ENCODE measurements at regions not wholly inside any gene's neighbourhood (a gene's known extent, or its start where the extent isn't known, plus 50 kb on each side); places are given as distances from the start of the nearest gene placed in this dataset.

- intact Hi-C loops (cut with DNase I) = no loop called here
- no peak overlapping the region for H3K4me3 ChIP-seq
- no peak for TF ChIP-seq CTCF (IDR thresholded peaks at IDR 0.05)
- H3K27me3 ChIP-seq = no peaks in the 10 kb centered on the region
- H3K4me1 ChIP-seq = peaks cover 0 to 57% (median 17%) of the 10 kb centered on the region in 9 donors
- no peaks in the 10 kb centered on the region for H3K9me3 ChIP-seq
- 66 to 86% methylated on average over 3 of the region's 3 CpGs for WGBS, 2 donors
- ATAC-seq (no peak), DNase-seq (no peak)
- no peaks in the 10 kb centered on the region for H3K36me3 ChIP-seq
- peak overlapping the region in 4 of 10 donors; percentile 28 to 67 (median 49) for H3K27ac ChIP-seq
These were observed 68.4 kb downstream of the ACTBL2 start for GRCh38 chr5:57414191-57414590.

DNA sequence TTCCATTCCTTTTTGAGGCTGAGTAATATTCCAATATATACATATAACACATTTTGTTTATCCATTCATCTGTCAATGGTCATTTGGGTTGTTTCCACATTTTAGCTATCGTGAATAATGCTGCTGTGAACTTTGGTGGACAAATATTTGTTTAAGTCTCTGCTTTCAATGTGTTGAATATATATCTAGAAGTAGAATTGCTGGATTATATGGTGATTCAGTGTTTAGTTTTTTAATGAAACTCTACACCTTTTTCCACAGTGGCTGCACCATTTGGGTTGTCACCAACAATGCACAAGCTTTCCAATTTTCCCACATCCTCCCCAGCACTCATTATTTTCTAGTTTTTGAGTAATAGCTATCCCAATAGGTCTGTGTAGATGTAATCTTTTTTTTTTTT is 69.5 kb downstream of the ACTBL2 start:
- intact Hi-C loops (cut with DNase I) = no loop called here
- DNase-seq = no peak

DNA sequence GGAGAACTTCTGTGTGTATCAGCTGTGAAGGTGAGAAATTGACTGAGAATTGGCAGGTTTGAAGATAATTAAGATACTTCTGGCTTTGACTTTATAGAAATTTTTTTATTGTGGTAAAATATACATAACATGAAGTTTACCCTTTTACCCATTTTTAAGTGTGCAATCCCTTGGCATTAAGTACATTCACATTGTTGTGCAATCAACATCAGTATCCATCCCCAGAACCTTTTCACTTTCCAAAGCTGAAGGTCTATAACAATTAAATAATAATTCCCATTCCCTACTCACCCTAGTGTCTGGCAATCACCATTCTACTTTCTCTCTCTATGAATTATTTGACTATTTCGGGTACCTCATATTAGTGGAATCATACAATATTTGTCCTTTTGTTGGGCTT is 69.9 kb downstream of the ACTBL2 start:
- intact Hi-C loops (cut with DNase I) = no loop called here

More for the DNA sequence above, 69.5 kb downstream of the ACTBL2 start:
- Histone ChIP-seq H3K27ac (no peak overlapping the region), H3K4me1 (peaks cover 0 to 67% (median 27%) of the 10 kb centered on the region in 9 donors), H3K9me3 (no peaks in the 10 kb centered on the region), H3K4me3 (no peak overlapping the region), H3K36me3 (no peaks in the 10 kb centered on the region), H3K27me3 (no peaks in the 10 kb centered on the region)
- no peak for ATAC-seq
- no peak for TF ChIP-seq CTCF (IDR thresholded peaks at IDR 0.05)
- 88 to 98% methylated on average over 1 of the region's 1 CpG for WGBS, 2 donors

DNA sequence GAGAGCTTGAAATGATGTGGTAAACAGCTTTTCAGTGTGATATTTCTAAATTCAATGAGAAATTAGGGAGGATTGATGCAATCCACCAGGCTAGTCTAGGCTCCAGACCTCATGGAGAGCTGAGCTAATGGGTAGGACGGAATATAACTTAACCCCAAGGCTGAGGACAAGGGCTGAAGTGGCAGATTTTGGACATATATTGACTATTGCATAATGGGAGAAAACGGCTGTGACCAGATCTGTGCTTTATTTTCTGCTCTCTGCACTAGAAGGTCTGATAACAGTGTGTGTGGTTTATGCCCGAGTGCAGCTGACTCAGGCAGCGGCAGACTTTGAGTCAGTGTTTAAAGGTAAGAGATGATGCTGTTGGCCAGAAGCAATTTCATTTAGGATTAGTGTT is 70.6 kb downstream of the ACTBL2 start:
- Histone ChIP-seq H3K4me3 (no peak overlapping the region), H3K4me1 (peaks cover 0 to 76% (median 32%) of the 10 kb centered on the region in 9 donors), H3K9me3 (no peaks in the 10 kb centered on the region), H3K27ac (no peak overlapping the region), H3K36me3 (no peaks in the 10 kb centered on the region), H3K27me3 (no peaks in the 10 kb centered on the region)
- intact Hi-C loops (cut with DNase I) = no loop called here
- WGBS, 2 donors = 41 to 56% methylated on average over 4 of the region's 4 CpGs
- DNase-seq (no peak), ATAC-seq (peak in 3 of 8 donors; percentile 54 to 65 (median 61))
- TF ChIP-seq CTCF (IDR thresholded peaks at IDR 0.05) = no peak

More for the DNA sequence above, 69.9 kb downstream of the ACTBL2 start:
- Histone ChIP-seq H3K9me3 (no peaks in the 10 kb centered on the region), H3K27me3 (no peaks in the 10 kb centered on the region), H3K4me3 (no peak overlapping the region), H3K27ac (no peak overlapping the region), H3K4me1 (peaks cover 0 to 72% (median 30%) of the 10 kb centered on the region in 9 donors), H3K36me3 (no peaks in the 10 kb centered on the region)
- TF ChIP-seq CTCF (IDR thresholded peaks at IDR 0.05) = no peak
- DNase-seq (no peak), ATAC-seq (no peak)
- WGBS, 2 donors = 98 to 100% methylated on average over 1 of the region's 1 CpG

Data from heart right ventricle (tissue), 16 donors.